ENCODE measurements at regions not wholly inside any gene's neighbourhood (a gene's known extent, or its start where the extent isn't known, plus 50 kb on each side); places are given as distances from the start of the nearest gene placed in this dataset.
A peak's percentile ranks its signal among the peaks of the same experiment; 100 is the strongest.
"Not testable (repeated sequence)": the region's sequence is repeated elsewhere in the genome, so short reads cannot be mapped to it uniquely, and the experiment has no call there.

GRCh38 chr6:81878479-81878878 lies 126.0 kb upstream of the TENT5A start:
- intact Hi-C loops (cut with DNase I), result no loop called here
- H3K9me3 ChIP-seq (replicated peaks in 1 of 3), result no peaks in the 10 kb centered on the region
- TF ChIP-seq, protein P1, sequence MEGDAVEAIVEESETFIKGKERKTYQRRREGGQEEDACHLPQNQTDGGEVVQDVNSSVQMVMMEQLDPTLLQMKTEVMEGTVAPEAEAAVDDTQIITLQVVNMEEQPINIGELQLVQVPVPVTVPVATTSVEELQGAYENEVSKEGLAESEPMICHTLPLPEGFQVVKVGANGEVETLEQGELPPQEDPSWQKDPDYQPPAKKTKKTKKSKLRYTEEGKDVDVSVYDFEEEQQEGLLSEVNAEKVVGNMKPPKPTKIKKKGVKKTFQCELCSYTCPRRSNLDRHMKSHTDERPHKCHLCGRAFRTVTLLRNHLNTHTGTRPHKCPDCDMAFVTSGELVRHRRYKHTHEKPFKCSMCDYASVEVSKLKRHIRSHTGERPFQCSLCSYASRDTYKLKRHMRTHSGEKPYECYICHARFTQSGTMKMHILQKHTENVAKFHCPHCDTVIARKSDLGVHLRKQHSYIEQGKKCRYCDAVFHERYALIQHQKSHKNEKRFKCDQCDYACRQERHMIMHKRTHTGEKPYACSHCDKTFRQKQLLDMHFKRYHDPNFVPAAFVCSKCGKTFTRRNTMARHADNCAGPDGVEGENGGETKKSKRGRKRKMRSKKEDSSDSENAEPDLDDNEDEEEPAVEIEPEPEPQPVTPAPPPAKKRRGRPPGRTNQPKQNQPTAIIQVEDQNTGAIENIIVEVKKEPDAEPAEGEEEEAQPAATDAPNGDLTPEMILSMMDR (IDR thresholded peaks at IDR 0.05), result no peak
- TF ChIP-seq POLR2A (IDR thresholded peaks at IDR 0.05), result no peak
- DNase-seq, result peak in 1 of 7 donors; percentile 9
- H3K4me3 ChIP-seq, result no peak overlapping the region
- no peaks in the 10 kb centered on the region for H3K4me1 ChIP-seq (replicated peaks in 1 of 2)
- no peaks in the 10 kb centered on the region for H3K27me3 ChIP-seq
- H3K36me3 ChIP-seq (replicated peaks in 1 of 2), result no peaks in the 10 kb centered on the region
- H3K27ac ChIP-seq, result no peak overlapping the region

GRCh38 chr6:81876971-81877370 lies 124.5 kb upstream of the TENT5A start:
- no peaks in the 10 kb centered on the region for H3K36me3 ChIP-seq (replicated peaks in 1 of 2)
- TF ChIP-seq, protein P1 (IDR thresholded peaks at IDR 0.05), result no peak
- no peak for TF ChIP-seq POLR2A (IDR thresholded peaks at IDR 0.05)
- no peaks in the 10 kb centered on the region for H3K9me3 ChIP-seq (replicated peaks in 1 of 3)
- H3K4me1 ChIP-seq (replicated peaks in 1 of 2), result no peaks in the 10 kb centered on the region
- H3K27ac ChIP-seq, result no peak overlapping the region
- WGBS, 4 donors, result 35 to 65% (median 55%) methylated on average over 1 of the region's 1 CpG
- H3K4me3 ChIP-seq, result no peak overlapping the region
- intact Hi-C loops (cut with DNase I), result no loop called here
- no peaks in the 10 kb centered on the region for H3K27me3 ChIP-seq
- DNase-seq, result no peak

GRCh38 chr6:81875782-81876293 lies 123.4 kb upstream of the TENT5A start:
- no peak for DNase-seq
- 90 to 95% (median 91%) methylated on average over 3 of the region's 3 CpGs for WGBS, 4 donors
- Histone ChIP-seq H3K27me3 (no peaks in the 10 kb centered on the region), H3K4me1 (replicated peaks in 1 of 2) (no peaks in the 10 kb centered on the region), H3K36me3 (replicated peaks in 1 of 2) (no peaks in the 10 kb centered on the region), H3K27ac (no peak overlapping the region), H3K9me3 (replicated peaks in 1 of 3) (no peaks in the 10 kb centered on the region), H3K4me3 (no peak overlapping the region)
- intact Hi-C loops (cut with DNase I), result no loop called here
- no peak for TF ChIP-seq POLR2A (IDR thresholded peaks at IDR 0.05)
- TF ChIP-seq, protein P1 (IDR thresholded peaks at IDR 0.05), result no peak

DNA sequence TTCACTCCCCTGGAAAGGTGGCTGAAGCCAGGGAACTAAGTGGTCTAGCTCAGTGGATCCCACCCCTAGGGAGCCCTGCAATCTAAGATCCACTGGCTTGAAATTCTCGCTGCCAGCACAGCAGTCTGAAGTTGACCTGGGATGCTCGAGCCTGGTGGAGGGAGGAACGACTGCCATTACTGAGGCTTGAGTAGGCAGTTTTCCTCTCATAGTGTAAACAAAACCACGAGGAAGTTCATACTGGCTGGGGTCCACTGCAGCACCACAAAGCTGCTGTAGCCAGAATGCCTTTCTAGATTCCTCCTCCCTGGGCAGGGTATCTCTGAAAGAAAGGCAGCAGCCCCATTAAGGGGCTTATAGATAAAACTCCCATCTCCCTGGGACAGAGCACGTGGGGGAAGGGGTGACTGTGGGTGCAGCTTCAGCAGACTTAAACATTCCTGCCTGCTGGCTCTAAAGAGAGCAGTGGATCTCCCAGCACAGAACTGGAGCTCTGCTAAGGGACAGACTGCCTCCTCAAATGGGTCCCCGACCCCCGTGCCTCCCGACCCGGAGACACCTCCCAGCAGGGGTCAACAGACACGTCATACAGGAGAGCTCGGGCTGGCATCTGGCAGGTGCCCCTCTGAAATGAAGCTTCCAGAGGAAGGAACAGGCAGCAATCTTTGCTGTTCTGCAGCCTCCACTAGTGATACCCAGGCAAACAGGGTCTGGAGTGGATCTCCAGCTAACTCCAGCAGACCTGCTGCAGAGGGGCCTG lies 117.4 kb upstream of the TENT5A start:
- H3K27ac ChIP-seq; DNase-seq; intact Hi-C loops (cut with DNase I); H3K36me3 ChIP-seq (replicated peaks in 1 of 2); H3K4me1 ChIP-seq (replicated peaks in 1 of 2); H3K4me3 ChIP-seq; H3K27me3 ChIP-seq; H3K9me3 ChIP-seq (replicated peaks in 1 of 3): not testable (repeated sequence)
- 55 to 74% (median 69%) methylated on average over 2 to 11 of the region's 11 CpGs for WGBS, 4 donors

- 53 to 75% (median 56%) methylated on average over 3 of the region's 3 CpGs for WGBS, 4 donors
- Histone ChIP-seq H3K9me3 (replicated peaks in 1 of 3) (no peaks in the 10 kb centered on the region), H3K36me3 (replicated peaks in 1 of 2) (no peaks in the 10 kb centered on the region), H3K27me3 (no peaks in the 10 kb centered on the region), H3K4me3 (no peak overlapping the region), H3K27ac (no peak overlapping the region), H3K4me1 (replicated peaks in 1 of 2) (peaks cover 0 to 6% of the 10 kb centered on the region in 2 donors)
- peak in 1 of 7 donors; percentile 14 for DNase-seq
- intact Hi-C loops (cut with DNase I), result no loop called here
- TF ChIP-seq, protein P1 (IDR thresholded peaks at IDR 0.05), result no peak
- no peak for TF ChIP-seq POLR2A (IDR thresholded peaks at IDR 0.05)
Observed at GRCh38 chr6:81865712-81866111, 113.2 kb upstream of the TENT5A start.
